ENCODE measurements at regions not wholly inside any gene's neighbourhood (a gene's known extent, or its start where the extent isn't known, plus 50 kb on each side); places are given as distances from the start of the nearest gene placed in this dataset.

DNA sequence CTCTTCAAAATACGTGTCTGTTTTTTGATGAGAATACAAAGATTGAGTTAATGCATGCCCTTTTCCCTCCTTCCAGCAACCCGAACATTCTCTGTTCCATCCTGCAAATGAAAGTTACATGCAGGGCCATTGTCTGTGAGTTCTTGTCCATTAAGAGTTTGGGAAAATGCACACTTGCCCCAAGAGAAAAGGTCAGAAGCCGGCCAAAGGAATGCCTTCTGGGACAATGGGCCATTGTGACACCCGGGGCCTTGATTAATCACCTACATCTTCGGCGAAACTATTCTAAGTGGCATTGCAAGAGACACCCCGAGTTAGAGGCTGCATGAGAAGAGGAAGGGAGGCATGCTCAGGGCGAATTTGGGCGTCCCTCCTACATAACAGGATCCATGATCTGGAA is 73.7 kb upstream of the COPS8 start:
- Histone ChIP-seq H4K20me1 (ENCODE audit: insufficient read depth) (no peaks in the 10 kb centered on the region), H3K9ac (no peak overlapping the region), H3K36me3 (replicated peaks in 1 of 2; ENCODE audit: control insufficient read depth in 1 of 2, insufficient read depth in 2 of 2, low read length in 1 of 2) (no peaks in the 10 kb centered on the region), H3K27me3 (ENCODE audit: insufficient read depth) (no peaks in the 10 kb centered on the region), H3K27ac (ENCODE audit: low read depth in 2 of 2, low read length in 1 of 2) (no peak overlapping the region), H3K9me2 (no peaks in the 10 kb centered on the region), H3F3A (replicated peaks; ENCODE audit: insufficient read depth) (no peaks in the 10 kb centered on the region), H3K4me2 (no peak overlapping the region), H2AFZ (ENCODE audit: low read depth) (no peak overlapping the region), H3K9me3 (no peaks in the 10 kb centered on the region), H3K79me2 (ENCODE audit: insufficient read depth) (no peaks in the 10 kb centered on the region), H3K4me1 (ENCODE audit: control insufficient read depth in 1 of 2, insufficient read depth in 2 of 2, low read depth in 1 of 2, low read length in 1 of 2) (no peaks in the 10 kb centered on the region), H3K4me3 (ENCODE audit: low read depth in 2 of 2, low read length in 1 of 2) (no peak overlapping the region)
- CTCF ChIA-PET, result interaction anchor here (1.2 kb wide), 1 partner anchor 16 kb away, joined by 5 read pairs; no protein-coding TSS in a partner anchor
- WGBS (ENCODE audit: low lambda C conversion rate), result 34% methylated on average over 9 of the region's 9 CpGs
- POLR2A ChIA-PET, result no interaction called here
- TF ChIP-seq MEF2A (IDR thresholded peaks at IDR 0.05; ENCODE audit: borderline replicate concordance, low read depth) (no peak), NFIC (IDR thresholded peaks at IDR 0.05; ENCODE audit: borderline replicate concordance) (no peak), NRF1 (IDR thresholded peaks at IDR 0.05; ENCODE audit: low read depth, low read length) (no peak), RAD21 (IDR thresholded peaks at IDR 0.05; ENCODE audit: low read length) (no peak), RXRA (IDR thresholded peaks at IDR 0.05; ENCODE audit: borderline replicate concordance, low read depth) (no peak), TAF1 (IDR thresholded peaks at IDR 0.05; ENCODE audit: borderline replicate concordance, low read depth, low read length) (no peak), TEAD4 (IDR thresholded peaks at IDR 0.05; ENCODE audit: borderline replicate concordance, insufficient read depth) (no peak), RCOR1 (IDR thresholded peaks at IDR 0.05; ENCODE audit: low read length) (no peak), YY1 (IDR thresholded peaks at IDR 0.05; ENCODE audit: low read depth) (no peak), SIN3A (IDR thresholded peaks at IDR 0.05; ENCODE audit: borderline replicate concordance, low read depth, low read length) (no peak)
- TF ChIP-seq, protein P1, sequence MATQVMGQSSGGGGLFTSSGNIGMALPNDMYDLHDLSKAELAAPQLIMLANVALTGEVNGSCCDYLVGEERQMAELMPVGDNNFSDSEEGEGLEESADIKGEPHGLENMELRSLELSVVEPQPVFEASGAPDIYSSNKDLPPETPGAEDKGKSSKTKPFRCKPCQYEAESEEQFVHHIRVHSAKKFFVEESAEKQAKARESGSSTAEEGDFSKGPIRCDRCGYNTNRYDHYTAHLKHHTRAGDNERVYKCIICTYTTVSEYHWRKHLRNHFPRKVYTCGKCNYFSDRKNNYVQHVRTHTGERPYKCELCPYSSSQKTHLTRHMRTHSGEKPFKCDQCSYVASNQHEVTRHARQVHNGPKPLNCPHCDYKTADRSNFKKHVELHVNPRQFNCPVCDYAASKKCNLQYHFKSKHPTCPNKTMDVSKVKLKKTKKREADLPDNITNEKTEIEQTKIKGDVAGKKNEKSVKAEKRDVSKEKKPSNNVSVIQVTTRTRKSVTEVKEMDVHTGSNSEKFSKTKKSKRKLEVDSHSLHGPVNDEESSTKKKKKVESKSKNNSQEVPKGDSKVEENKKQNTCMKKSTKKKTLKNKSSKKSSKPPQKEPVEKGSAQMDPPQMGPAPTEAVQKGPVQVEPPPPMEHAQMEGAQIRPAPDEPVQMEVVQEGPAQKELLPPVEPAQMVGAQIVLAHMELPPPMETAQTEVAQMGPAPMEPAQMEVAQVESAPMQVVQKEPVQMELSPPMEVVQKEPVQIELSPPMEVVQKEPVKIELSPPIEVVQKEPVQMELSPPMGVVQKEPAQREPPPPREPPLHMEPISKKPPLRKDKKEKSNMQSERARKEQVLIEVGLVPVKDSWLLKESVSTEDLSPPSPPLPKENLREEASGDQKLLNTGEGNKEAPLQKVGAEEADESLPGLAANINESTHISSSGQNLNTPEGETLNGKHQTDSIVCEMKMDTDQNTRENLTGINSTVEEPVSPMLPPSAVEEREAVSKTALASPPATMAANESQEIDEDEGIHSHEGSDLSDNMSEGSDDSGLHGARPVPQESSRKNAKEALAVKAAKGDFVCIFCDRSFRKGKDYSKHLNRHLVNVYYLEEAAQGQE (IDR thresholded peaks at IDR 0.05; ENCODE audit: low read depth, low read length), result no peak
- no peak for DNase-seq

DNA sequence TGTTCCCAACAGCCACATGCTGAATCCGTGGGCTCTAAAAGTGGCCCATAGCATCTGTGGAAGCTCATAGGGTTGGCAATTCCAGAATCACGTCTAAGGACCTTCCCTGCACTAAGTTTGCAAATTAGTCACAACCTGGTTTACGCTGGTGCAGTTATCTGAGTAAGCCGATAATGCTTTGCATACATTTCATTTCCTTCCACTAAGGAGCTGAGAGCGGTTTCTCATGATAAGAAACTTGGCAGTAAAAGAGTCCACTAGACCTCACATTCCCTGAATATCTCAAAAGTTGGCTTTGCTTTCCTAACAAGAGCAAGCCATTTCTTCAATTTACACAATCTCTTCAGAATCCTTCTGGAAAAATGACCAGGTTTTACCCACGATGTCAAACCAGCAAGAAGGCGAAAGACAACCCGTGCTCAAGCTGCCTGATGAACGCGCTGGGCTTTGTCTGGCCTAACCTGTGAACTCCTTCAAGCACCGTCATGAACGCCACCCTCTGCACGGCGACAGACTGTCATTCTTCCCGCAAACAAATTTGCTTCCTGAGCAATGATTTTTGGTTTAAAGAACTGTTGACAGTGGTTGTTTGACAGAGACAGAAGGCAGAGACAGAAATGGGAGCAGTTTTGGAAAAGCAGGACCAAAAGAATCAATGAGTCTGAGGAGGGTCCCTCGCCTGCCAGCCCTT is 73.0 kb upstream of the COPS8 start:
- Histone ChIP-seq H3K9ac (no peak overlapping the region), H3F3A (replicated peaks; ENCODE audit: insufficient read depth) (no peaks in the 10 kb centered on the region), H3K27ac (ENCODE audit: low read depth in 2 of 2, low read length in 1 of 2) (no peak overlapping the region), H4K20me1 (ENCODE audit: insufficient read depth) (no peaks in the 10 kb centered on the region), H3K36me3 (replicated peaks in 1 of 2; ENCODE audit: control insufficient read depth in 1 of 2, insufficient read depth in 2 of 2, low read length in 1 of 2) (no peaks in the 10 kb centered on the region), H3K27me3 (ENCODE audit: insufficient read depth) (no peaks in the 10 kb centered on the region), H3K4me1 (ENCODE audit: control insufficient read depth in 1 of 2, insufficient read depth in 2 of 2, low read depth in 1 of 2, low read length in 1 of 2) (no peaks in the 10 kb centered on the region), H3K4me2 (no peak overlapping the region), H3K9me3 (no peaks in the 10 kb centered on the region), H2AFZ (ENCODE audit: low read depth) (no peak overlapping the region), H3K79me2 (ENCODE audit: insufficient read depth) (no peaks in the 10 kb centered on the region), H3K9me2 (no peaks in the 10 kb centered on the region), H3K4me3 (ENCODE audit: low read depth in 2 of 2, low read length in 1 of 2) (no peak overlapping the region)
- CTCF ChIA-PET, result interaction anchor here (1.2 kb wide), 1 partner anchor 15 kb away, joined by 5 read pairs; no protein-coding TSS in a partner anchor
- DNase-seq, result no peak
- POLR2A ChIA-PET, result no interaction called here
- 45% methylated on average over 16 of the region's 16 CpGs for WGBS (ENCODE audit: low lambda C conversion rate)
- TF ChIP-seq, protein P2, sequence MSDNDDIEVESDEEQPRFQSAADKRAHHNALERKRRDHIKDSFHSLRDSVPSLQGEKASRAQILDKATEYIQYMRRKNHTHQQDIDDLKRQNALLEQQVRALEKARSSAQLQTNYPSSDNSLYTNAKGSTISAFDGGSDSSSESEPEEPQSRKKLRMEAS (IDR thresholded peaks at IDR 0.05; ENCODE audit: low read depth), result no peak
- TF ChIP-seq RAD21 (IDR thresholded peaks at IDR 0.05; ENCODE audit: low read length) (no peak), MEF2A (IDR thresholded peaks at IDR 0.05; ENCODE audit: borderline replicate concordance, low read depth) (no peak), GATA2 (CRISPR knock-in tag; IDR thresholded peaks at IDR 0.05) (no peak), FOSL2 (IDR thresholded peaks at IDR 0.05; ENCODE audit: borderline replicate concordance, low read depth) (no peak), TCF12 (IDR thresholded peaks at IDR 0.05) (no peak), TAF1 (IDR thresholded peaks at IDR 0.05; ENCODE audit: borderline replicate concordance, low read depth, low read length) (no peak), POLR2AphosphoS5 (IDR thresholded peaks at IDR 0.05; ENCODE audit: low read depth, low read length) (no peak)
- TF ChIP-seq, protein P3, sequence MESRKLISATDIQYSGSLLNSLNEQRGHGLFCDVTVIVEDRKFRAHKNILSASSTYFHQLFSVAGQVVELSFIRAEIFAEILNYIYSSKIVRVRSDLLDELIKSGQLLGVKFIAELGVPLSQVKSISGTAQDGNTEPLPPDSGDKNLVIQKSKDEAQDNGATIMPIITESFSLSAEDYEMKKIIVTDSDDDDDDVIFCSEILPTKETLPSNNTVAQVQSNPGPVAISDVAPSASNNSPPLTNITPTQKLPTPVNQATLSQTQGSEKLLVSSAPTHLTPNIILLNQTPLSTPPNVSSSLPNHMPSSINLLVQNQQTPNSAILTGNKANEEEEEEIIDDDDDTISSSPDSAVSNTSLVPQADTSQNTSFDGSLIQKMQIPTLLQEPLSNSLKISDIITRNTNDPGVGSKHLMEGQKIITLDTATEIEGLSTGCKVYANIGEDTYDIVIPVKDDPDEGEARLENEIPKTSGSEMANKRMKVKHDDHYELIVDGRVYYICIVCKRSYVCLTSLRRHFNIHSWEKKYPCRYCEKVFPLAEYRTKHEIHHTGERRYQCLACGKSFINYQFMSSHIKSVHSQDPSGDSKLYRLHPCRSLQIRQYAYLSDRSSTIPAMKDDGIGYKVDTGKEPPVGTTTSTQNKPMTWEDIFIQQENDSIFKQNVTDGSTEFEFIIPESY (IDR thresholded peaks at IDR 0.05; ENCODE audit: borderline replicate concordance, low read depth), result no peak
- TF ChIP-seq, protein P4, sequence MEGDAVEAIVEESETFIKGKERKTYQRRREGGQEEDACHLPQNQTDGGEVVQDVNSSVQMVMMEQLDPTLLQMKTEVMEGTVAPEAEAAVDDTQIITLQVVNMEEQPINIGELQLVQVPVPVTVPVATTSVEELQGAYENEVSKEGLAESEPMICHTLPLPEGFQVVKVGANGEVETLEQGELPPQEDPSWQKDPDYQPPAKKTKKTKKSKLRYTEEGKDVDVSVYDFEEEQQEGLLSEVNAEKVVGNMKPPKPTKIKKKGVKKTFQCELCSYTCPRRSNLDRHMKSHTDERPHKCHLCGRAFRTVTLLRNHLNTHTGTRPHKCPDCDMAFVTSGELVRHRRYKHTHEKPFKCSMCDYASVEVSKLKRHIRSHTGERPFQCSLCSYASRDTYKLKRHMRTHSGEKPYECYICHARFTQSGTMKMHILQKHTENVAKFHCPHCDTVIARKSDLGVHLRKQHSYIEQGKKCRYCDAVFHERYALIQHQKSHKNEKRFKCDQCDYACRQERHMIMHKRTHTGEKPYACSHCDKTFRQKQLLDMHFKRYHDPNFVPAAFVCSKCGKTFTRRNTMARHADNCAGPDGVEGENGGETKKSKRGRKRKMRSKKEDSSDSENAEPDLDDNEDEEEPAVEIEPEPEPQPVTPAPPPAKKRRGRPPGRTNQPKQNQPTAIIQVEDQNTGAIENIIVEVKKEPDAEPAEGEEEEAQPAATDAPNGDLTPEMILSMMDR (IDR thresholded peaks at IDR 0.05), result no peak
- TF ChIP-seq, protein P5, sequence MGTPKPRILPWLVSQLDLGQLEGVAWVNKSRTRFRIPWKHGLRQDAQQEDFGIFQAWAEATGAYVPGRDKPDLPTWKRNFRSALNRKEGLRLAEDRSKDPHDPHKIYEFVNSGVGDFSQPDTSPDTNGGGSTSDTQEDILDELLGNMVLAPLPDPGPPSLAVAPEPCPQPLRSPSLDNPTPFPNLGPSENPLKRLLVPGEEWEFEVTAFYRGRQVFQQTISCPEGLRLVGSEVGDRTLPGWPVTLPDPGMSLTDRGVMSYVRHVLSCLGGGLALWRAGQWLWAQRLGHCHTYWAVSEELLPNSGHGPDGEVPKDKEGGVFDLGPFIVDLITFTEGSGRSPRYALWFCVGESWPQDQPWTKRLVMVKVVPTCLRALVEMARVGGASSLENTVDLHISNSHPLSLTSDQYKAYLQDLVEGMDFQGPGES (IDR thresholded peaks at IDR 0.05; ENCODE audit: low read depth, low read length), result no peak
